HL-60 (cell line): ENCODE measurements at regions not wholly inside any gene's neighbourhood (a gene's known extent, or its start where the extent isn't known, plus 50 kb on each side); places are given as distances from the start of the nearest gene placed in this dataset.

ENCODE experiments used
- DNase-seq, 2 experiments: peaks; one replicate each; pipeline ENCODE4 v3.0.0-alpha.2; 2010 to 2020; ENCODE audit warnings: low read depth in 1 of 2, low spot score in 1 of 2
- H3K27ac ChIP-seq: fragments of 250-450 bp; sonication (Bioruptor Pico); replicated peaks from 2 replicates; pipeline ENCODE4 v1.5.1; 2020; ENCODE audit warnings: mild to moderate bottlenecking, moderate library complexity
- H3K27me3 ChIP-seq: fragments of 250-450 bp; sonication (Bioruptor Pico); 2 replicates; pipeline ENCODE4 v1.5.1; 2021; ENCODE audit warnings: mild to moderate bottlenecking, moderate library complexity; ENCODE audit not compliant: insufficient read depth, poor library complexity, severe bottlenecking
- H3K4me3 ChIP-seq: replicated peaks from 2 replicates; pipeline ENCODE4 v1.5.1; 2011; ENCODE audit warnings: mild to moderate bottlenecking, control low read depth, low read length; ENCODE audit not compliant: insufficient read depth
- CTCF ChIP-seq: IDR thresholded peaks from one replicate; pipeline ENCODE4 v1.5.1; 2011; ENCODE audit warnings: low read length, control low read depth, inconsistent platforms; ENCODE audit not compliant: insufficient read depth
- GABPA ChIP-seq: IDR thresholded peaks from 2 replicates; pipeline ENCODE4 v1.6.1; 2012; ENCODE audit warnings: low read depth
- POLR2AphosphoS5 ChIP-seq: IDR thresholded peaks from 2 replicates; pipeline ENCODE4 v1.6.1; 2012; ENCODE audit warnings: low read depth
- REST ChIP-seq: IDR thresholded peaks from 2 replicates; pipeline ENCODE4 v1.6.1; 2012; ENCODE audit warnings: low read depth; ENCODE audit not compliant: insufficient replicate concordance
- SPI1 ChIP-seq: IDR thresholded peaks from 2 replicates; pipeline ENCODE4 v1.6.1; 2012; ENCODE audit warnings: low read depth, mild to moderate bottlenecking, borderline replicate concordance

- peaks cover 5% of the 10 kb centered on the region for H3K27me3 ChIP-seq
- H3K4me3 ChIP-seq = no peak overlapping the region
- no peak for DNase-seq
- no peak for TF ChIP-seq REST
- no peak overlapping the region for H3K27ac ChIP-seq
Observed at GRCh38 chr10:28810057-28810870, 132.9 kb downstream of the BAMBI start.

GRCh38 chr10:28811639-28812349 is 134.5 kb downstream of the BAMBI start:
- H3K27ac ChIP-seq = no peak overlapping the region
- H3K27me3 ChIP-seq = peaks cover 5% of the 10 kb centered on the region
- no peak overlapping the region for H3K4me3 ChIP-seq
- DNase-seq = no peak
- no peak for TF ChIP-seq POLR2AphosphoS5
- no peak for TF ChIP-seq CTCF
- TF ChIP-seq GABPA = no peak
- no peak for TF ChIP-seq REST
- TF ChIP-seq SPI1 = no peak

- no peak for TF ChIP-seq POLR2AphosphoS5
- no peak for TF ChIP-seq CTCF
- no peak for TF ChIP-seq GABPA
- no peak for TF ChIP-seq SPI1
- H3K4me3 ChIP-seq = no peak overlapping the region
Observed at GRCh38 chr10:28812384-28813372, 135.4 kb downstream of the BAMBI start.

More at GRCh38 chr10:28812384-28813372, 135.4 kb downstream of the BAMBI start:
- no peak for DNase-seq
- no peak overlapping the region for H3K27ac ChIP-seq
- H3K27me3 ChIP-seq = peaks cover 2% of the 10 kb centered on the region
